K562 (cell line): ENCODE measurements at regions not wholly inside any gene's neighbourhood (a gene's known extent, or its start where the extent isn't known, plus 50 kb on each side); places are given as distances from the start of the nearest gene placed in this dataset.

Source experiments
- HDAC2 ChIP-seq: fragments of 450-650 bp; IDR thresholded peaks from 2 replicates; pipeline ENCODE4 v1.6.1; 2016; ENCODE audit warnings: mild to moderate bottlenecking
- POLR2A ChIP-seq: fragments of 450-650 bp; conservative IDR thresholded peaks from 2 replicates; pipeline ENCODE4 v1.6.1; 2016
- ZBTB8A ChIP-seq: fragments of 450-650 bp; IDR thresholded peaks from 2 replicates; pipeline ENCODE4 v1.6.1; 2018; ENCODE audit warnings: mild to moderate bottlenecking, moderate library complexity; ENCODE audit not compliant: partially characterized antibody
- ZNF561 ChIP-seq: fragments of 450-650 bp; formaldehyde crosslinking; conservative IDR thresholded peaks from 2 replicates; pipeline ENCODE4 v1.4.0; 2020; ENCODE audit warnings: mild to moderate bottlenecking, moderate library complexity
- TF ChIP-seq, protein P1 (sequence below): sonication (generic); formaldehyde crosslinking; IDR thresholded peaks from 2 replicates; pipeline ENCODE4 v1.8.1; 2023; ENCODE audit warnings: mild to moderate bottlenecking, missing genetic modification reagents

- TF ChIP-seq HDAC2, result no peak
- no peak for TF ChIP-seq POLR2A
- TF ChIP-seq, protein P1, sequence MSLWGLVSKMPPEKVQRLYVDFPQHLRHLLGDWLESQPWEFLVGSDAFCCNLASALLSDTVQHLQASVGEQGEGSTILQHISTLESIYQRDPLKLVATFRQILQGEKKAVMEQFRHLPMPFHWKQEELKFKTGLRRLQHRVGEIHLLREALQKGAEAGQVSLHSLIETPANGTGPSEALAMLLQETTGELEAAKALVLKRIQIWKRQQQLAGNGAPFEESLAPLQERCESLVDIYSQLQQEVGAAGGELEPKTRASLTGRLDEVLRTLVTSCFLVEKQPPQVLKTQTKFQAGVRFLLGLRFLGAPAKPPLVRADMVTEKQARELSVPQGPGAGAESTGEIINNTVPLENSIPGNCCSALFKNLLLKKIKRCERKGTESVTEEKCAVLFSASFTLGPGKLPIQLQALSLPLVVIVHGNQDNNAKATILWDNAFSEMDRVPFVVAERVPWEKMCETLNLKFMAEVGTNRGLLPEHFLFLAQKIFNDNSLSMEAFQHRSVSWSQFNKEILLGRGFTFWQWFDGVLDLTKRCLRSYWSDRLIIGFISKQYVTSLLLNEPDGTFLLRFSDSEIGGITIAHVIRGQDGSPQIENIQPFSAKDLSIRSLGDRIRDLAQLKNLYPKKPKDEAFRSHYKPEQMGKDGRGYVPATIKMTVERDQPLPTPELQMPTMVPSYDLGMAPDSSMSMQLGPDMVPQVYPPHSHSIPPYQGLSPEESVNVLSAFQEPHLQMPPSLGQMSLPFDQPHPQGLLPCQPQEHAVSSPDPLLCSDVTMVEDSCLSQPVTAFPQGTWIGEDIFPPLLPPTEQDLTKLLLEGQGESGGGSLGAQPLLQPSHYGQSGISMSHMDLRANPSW (CRISPR knock-in tag), result no peak
- TF ChIP-seq ZNF561 (CRISPR knock-in tag), result no peak
- TF ChIP-seq ZBTB8A, result no peak
Observed at GRCh38 chr5:5933651-5934050, 444.7 kb downstream of the MED10 start.
